ENCODE measurements at regions not wholly inside any gene's neighbourhood (a gene's known extent, or its start where the extent isn't known, plus 50 kb on each side); places are given as distances from the start of the nearest gene placed in this dataset.

- ChIA-PET POLR2A (no interaction called here), CTCF (no interaction called here)
- Histone ChIP-seq H3K4me1 (no peaks in the 10 kb centered on the region), H3K27me3 (replicated peaks; ENCODE audit: control insufficient read depth, insufficient read depth, low read length) (no peaks in the 10 kb centered on the region), H3K9me3 (no peaks in the 10 kb centered on the region), H3K36me3 (ENCODE audit: control insufficient read depth, insufficient read depth, low read length) (no peaks in the 10 kb centered on the region), H3K4me3 (ENCODE audit: low read depth, low read length) (no peak overlapping the region)
- peaks cover 3% of the 10 kb centered on the region for H3K27me3 Mint-ChIP-seq (ENCODE audit: insufficient read depth, unreplicated experiment)
- H3K9me3 Mint-ChIP-seq (ENCODE audit: unreplicated experiment) = peaks cover 16% of the 10 kb centered on the region
- TF ChIP-seq CTCF (IDR thresholded peaks at IDR 0.05; ENCODE audit: insufficient read depth in 1 of 2, low read depth in 1 of 2, low read length in 1 of 2, severe bottlenecking in 1 of 2, unreplicated experiment in 1 of 2) = no peak
- intact Hi-C loops (cut with micrococcal nuclease; ENCODE audit: unreplicated experiment) = no loop called here
- no TSS peak for BruUV-seq (replicated peaks)
- no peak for DNase-seq
- no peaks in the 10 kb centered on the region for H3K4me1 Mint-ChIP-seq (ENCODE audit: low read depth, unreplicated experiment)
- no peak overlapping the region for H3K4me3 Mint-ChIP-seq (ENCODE audit: unreplicated experiment)
- no peaks in the 10 kb centered on the region for H3K36me3 Mint-ChIP-seq (ENCODE audit: insufficient read depth, unreplicated experiment)
- H3K27ac Mint-ChIP-seq (ENCODE audit: unreplicated experiment) = no peak overlapping the region
Measured at GRCh38 chr9:18343784-18344183, 130.2 kb upstream of the ADAMTSL1 start.

DNA sequence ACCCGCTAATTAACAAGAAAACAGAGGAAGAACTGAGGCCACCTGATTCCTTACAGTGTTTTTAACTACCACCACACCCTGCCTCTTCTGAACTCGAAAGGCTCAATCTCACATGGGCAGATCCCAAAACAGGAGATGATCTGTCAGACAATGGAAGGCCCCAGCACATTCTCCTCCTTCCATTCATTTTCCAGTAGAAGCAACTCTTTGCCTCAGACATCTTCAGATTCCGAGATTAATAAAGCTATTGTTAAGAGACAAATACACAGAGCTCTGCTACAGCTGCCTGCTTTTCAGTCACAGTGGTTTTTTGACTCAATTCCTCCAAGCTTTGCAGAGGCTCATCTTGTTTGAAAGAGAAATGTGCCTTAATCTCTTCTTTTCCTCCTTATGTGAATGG is 127.2 kb upstream of the ADAMTSL1 start:
- POLR2A ChIA-PET = no interaction called here
- intact Hi-C loops (cut with micrococcal nuclease; ENCODE audit: unreplicated experiment) = no loop called here
- CTCF ChIA-PET = no interaction called here

GRCh38 chr9:18347386-18348082 is 126.4 kb upstream of the ADAMTSL1 start:
- no peak overlapping the region for H3K27ac Mint-ChIP-seq (ENCODE audit: unreplicated experiment)
- no peaks in the 10 kb centered on the region for H3K27me3 ChIP-seq (replicated peaks; ENCODE audit: control insufficient read depth, insufficient read depth, low read length)
- no TSS peak for BruUV-seq (replicated peaks)
- no peaks in the 10 kb centered on the region for H3K4me1 ChIP-seq
- H3K4me1 Mint-ChIP-seq (ENCODE audit: low read depth, unreplicated experiment) = no peaks in the 10 kb centered on the region
- peaks cover 5% of the 10 kb centered on the region for H3K27me3 Mint-ChIP-seq (ENCODE audit: insufficient read depth, unreplicated experiment)
- H3K9me3 Mint-ChIP-seq (ENCODE audit: unreplicated experiment) = no peaks in the 10 kb centered on the region
- H3K4me3 Mint-ChIP-seq (ENCODE audit: unreplicated experiment) = no peak overlapping the region
- H3K36me3 ChIP-seq (ENCODE audit: control insufficient read depth, insufficient read depth, low read length) = no peaks in the 10 kb centered on the region
- H3K36me3 Mint-ChIP-seq (ENCODE audit: insufficient read depth, unreplicated experiment) = no peaks in the 10 kb centered on the region
- no peak for TF ChIP-seq CTCF (IDR thresholded peaks at IDR 0.05; ENCODE audit: insufficient read depth in 1 of 2, low read depth in 1 of 2, low read length in 1 of 2, severe bottlenecking in 1 of 2, unreplicated experiment in 1 of 2)
- DNase-seq = no peak
- H3K4me3 ChIP-seq (ENCODE audit: low read depth, low read length) = no peak overlapping the region
- ChIA-PET POLR2A (no interaction called here), CTCF (no interaction called here)
- H3K9me3 ChIP-seq = no peaks in the 10 kb centered on the region
- intact Hi-C loops (cut with micrococcal nuclease; ENCODE audit: unreplicated experiment) = no loop called here

More for the DNA sequence above, 127.2 kb upstream of the ADAMTSL1 start:
- Histone ChIP-seq H3K9me3 (no peaks in the 10 kb centered on the region), H3K4me1 (no peaks in the 10 kb centered on the region), H3K36me3 (ENCODE audit: control insufficient read depth, insufficient read depth, low read length) (no peaks in the 10 kb centered on the region), H3K27me3 (replicated peaks; ENCODE audit: control insufficient read depth, insufficient read depth, low read length) (no peaks in the 10 kb centered on the region), H3K4me3 (ENCODE audit: low read depth, low read length) (no peak overlapping the region)
- H3K4me3 Mint-ChIP-seq (ENCODE audit: unreplicated experiment) = no peak overlapping the region
- H3K27ac Mint-ChIP-seq (ENCODE audit: unreplicated experiment) = no peak overlapping the region
- BruUV-seq (replicated peaks) = no TSS peak
- no peak for TF ChIP-seq CTCF (IDR thresholded peaks at IDR 0.05; ENCODE audit: insufficient read depth in 1 of 2, low read depth in 1 of 2, low read length in 1 of 2, severe bottlenecking in 1 of 2, unreplicated experiment in 1 of 2)
- peaks cover 5% of the 10 kb centered on the region for H3K27me3 Mint-ChIP-seq (ENCODE audit: insufficient read depth, unreplicated experiment)
- no peaks in the 10 kb centered on the region for H3K36me3 Mint-ChIP-seq (ENCODE audit: insufficient read depth, unreplicated experiment)
- DNase-seq = no peak
- no peaks in the 10 kb centered on the region for H3K4me1 Mint-ChIP-seq (ENCODE audit: low read depth, unreplicated experiment)
- H3K9me3 Mint-ChIP-seq (ENCODE audit: unreplicated experiment) = no peaks in the 10 kb centered on the region
